ENCODE measurements at regions not wholly inside any gene's neighbourhood (a gene's known extent, or its start where the extent isn't known, plus 50 kb on each side); places are given as distances from the start of the nearest gene placed in this dataset.

DNA sequence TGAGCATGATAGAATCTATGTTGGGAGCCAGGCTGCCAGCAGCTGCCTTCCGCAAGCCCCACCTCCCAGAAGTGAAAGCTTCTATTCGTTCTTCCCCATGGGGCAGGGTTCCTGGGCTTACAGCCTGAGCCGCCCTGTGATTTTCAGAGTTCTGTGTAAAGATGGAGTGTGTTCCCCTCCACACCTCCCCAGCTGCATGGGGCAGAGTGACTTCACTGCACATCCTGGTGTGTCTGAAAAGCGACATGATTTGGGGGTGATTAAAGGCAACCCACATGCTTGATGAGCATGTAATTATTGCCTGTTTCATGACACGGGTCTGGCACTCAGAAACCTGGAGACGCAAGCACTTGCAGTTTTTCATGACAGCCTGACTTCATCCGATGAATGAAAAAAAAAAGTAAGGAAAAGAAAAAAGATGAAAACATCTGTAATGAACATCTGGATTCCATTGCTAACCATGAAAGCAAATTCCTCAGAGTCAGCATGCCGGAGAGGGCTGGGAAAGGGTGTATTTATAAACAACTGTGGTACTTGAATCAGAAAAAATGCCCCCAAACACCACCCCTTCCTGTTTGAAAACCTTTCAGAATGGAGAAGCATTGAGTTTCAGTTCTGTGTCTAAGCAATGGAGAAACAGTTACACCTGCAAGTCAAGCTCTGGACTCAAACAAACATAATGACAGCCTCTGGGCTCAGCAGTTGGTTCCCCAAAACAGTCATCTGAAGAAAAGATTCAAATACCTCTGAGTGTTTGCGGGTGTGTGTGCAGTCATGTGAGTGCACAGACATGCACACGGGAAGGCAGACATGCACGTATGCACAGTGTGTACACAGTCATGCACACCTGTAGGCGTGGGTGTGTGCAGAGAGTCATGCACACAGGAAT, 266.0 kb downstream of the ENGASE start:
- DNase-seq: no peak

DNA sequence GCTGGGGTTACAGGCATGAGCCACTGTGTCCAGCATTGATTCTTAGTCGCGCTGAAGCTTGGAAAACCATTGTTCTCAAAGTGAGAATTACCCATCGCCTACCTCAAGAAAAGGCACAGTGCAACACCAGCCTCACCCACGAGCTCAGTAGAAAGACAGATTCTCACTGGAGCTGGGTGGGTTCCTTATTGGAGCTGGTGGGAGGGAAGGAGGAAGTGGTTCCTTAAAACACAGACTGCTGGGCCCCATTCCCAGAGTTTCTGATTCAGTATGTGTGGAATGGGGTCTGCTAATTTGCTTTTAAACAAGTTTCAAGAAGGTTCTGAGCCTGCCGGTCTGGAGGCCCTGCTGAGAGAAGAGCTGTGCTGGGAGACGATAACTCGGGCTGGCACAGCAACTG, 264.7 kb downstream of the ENGASE start:
- no peak for DNase-seq

DNA sequence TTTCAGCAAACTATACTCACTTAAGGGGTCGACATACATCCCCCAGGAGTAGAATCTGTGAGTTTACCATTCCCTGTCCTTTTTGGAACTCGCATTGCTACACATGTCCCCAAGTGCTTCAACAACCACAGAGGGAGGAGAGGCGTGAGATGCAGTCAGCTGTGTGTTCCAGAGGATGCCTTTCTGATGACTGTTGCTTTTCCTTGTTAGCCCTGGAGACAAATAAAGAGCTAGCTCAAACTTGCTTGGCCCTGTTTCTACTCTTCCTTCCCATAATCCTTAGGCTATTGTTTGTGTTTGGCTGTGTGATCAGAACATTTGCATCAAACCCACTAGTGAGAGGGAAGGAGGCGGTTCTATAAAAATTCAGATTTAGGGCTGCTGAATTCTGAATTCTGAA, 264.0 kb downstream of the ENGASE start:
- DNase-seq: no peak

DNA sequence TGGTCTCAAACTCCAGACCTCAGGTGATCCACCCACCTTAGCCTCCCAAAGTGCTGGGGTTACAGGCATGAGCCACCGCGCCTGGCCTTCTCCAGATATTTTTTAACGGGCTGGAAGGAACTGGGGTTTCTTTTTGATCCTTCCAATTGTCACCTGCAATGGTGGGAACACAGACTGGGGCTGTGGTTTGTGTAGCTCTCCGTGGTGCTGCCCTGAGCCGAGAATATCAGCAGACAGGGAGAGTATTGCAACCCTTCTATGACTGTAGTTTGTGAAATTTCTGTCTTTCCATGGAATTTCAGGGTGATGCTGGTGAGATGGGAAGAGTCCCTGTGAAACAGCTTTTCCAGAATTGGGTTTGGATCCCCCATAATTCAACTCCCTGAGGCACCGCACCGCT, 263.5 kb downstream of the ENGASE start:
- DNase-seq: no peak

DNA sequence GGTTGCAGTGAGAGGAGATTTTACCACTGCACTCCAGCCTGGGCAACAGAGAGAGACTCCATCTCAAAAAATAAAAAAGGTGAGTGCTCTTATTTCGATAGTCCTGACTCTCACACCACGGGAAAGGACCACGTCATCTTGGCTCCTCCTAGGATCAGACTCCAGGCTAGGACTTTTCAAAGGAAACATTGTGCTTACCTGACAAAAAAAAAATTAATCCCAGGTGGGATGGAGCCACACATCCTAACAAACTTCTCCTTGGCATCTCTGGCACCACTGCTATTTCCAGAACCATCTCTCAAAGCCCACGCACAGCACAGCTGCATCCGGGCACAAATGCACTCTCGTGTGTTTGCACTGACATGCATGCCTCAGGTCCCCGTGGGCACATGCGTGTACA, 262.4 kb downstream of the ENGASE start:
- DNase-seq: no peak

DNA sequence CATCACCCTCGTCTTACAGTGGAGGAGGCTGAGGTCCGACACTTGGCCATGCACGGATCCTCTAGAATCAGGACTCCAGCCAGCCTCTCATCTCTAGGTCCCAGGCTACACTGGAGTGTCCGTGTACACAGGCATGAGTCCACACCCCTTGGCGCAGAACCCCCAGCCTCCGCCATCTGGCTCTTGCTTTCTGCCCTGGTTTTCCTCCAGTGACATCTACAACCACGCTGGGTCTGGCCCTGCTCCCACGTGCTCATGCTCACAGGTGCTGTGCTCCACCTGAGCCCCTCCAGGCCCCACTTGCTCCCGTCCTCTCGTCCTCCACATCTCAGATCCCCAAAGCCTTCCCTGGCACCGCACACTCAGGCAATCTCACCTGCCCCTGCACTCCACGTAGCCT, 260.8 kb downstream of the ENGASE start:
- DNase-seq: no peak

DNA sequence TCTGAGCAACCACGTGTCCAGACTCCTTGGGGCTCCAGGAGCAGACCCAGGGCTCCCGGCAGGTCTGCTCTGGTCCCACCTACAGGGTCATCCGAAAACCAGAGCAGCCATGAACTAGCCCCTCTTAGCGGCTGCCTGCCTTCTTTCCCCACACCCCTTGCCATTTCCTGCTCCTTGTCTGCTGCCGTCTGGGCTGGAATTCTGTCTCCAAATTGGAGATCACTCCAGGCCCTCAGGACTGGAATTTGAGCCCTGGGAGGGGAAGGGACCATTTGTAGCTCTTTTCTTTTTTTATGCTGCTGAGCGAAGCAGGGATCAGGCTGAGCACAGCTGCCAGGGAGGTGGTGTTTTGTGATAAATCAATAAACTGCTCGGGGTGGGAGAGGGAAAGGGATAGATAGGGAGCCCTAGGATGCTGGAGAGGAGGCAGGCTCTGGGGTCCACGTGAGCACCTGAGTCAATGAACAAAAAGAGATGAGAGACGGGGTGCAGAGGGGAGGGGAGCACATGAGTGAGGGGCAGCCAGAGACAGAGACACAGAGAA, 257.5 kb downstream of the ENGASE start:
- no peak for DNase-seq

DNA sequence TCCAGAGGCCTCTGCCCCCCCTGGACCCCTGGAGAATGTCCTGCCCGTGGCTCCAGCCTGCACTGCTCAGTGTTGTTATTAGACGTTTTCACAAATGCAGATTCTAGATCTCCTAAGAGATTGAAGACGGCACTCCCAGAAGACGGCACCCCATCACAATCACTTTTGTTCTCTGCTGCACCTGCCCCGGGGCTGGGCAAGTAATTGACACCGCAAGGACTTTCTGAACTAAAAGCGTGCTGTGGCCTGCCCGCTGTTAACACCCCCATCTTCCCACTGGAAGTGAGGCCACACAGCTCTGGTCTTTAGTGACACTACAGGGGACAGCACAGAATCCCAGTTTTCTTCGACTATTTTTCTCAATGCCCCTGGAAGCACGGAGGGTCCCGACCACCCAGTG, 256.9 kb downstream of the ENGASE start:
- no peak for DNase-seq

DNA sequence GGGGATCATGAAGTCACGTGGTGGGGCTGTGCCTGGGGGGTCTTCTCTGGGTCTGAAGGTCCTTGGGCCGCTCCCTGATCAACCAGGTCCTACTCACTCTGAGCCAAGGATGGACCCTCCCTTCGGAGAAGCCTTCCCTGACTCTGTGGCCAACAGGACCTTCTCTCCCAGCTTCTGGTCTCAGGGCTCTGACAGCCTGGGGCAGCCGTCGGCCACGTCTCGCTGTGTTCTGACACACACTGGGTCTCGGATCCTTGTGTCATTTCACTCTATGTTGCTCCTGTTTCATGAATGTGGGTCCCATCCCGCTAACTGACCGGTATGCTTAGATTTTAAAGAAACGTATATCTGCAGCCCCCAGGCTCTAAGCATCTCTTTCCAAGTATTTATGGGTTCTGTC, 256.1 kb downstream of the ENGASE start:
- DNase-seq: no peak

DNA sequence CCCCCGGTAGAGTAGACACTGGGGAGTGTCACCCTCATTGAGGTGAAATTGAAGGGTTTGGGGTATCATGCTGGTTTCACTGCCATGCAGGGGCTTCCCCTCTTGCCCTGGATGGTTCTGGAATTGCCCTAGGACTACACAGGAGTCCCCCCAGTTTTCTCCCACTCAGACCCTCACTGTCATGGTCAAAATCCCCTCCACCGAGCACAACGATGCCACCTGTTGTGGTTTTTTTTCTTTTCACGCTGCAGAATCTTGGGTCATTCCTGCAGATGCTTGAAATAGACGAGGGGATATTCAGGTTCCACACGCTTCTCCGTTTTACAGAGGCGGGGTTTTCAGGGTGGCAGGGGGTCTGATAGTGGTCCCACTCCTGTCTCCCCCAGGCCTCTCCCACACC, 255.6 kb downstream of the ENGASE start:
- no peak for DNase-seq

DNA sequence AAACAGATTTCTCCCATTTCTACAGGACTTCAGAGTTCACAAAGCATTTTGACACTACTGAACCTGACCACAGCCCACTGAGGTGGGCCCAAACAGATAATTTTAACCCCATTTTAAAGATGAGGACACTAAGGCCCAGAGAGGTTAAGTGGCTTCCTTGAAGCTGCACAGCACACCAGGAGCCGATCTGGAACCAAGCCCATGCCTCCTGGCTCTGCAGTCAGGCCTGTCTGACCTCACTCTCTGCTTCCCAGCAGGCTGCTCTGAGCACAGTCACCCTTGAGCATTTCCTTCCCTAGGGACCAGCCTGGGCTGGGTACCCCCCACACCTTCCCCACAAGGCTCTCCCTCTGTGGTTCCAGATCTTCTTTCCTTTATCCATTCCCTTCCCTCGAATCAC, 252.2 kb downstream of the ENGASE start:
- DNase-seq: no peak

DNA sequence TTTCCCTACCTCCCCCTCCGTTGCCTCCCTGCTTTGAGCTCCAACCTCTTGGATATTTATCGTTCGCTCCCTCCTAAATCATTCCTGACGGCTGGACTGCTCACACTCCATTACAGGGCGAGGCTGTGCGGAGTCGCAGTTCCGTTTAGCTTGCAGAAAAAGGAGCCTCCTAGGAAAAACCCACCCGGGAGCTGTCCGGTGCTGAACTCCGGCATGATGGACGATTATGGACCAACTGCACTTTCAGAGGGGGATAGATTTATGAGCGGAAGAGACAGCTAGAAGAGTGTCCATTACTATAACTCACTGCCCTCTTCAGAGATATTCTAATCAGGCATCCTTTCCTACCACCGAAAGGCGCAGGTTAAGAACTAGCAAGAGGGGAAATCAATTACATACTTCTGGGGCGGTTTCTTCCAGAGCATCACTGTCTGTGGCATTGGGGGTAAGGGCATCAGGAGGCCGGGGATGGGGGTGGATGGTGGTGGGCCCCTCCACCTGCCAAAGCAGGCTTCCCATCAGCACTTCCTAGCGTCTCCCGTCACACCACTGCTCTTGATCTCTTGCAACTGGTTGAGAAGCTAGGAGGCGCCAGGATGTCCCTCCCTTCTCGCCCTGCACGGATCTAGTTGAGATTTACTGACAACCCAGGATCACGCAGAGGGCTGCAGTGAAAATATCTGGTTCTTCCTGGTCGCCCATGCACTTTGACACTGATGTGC, 251.2 kb downstream of the ENGASE start:
- no peak for DNase-seq

DNA sequence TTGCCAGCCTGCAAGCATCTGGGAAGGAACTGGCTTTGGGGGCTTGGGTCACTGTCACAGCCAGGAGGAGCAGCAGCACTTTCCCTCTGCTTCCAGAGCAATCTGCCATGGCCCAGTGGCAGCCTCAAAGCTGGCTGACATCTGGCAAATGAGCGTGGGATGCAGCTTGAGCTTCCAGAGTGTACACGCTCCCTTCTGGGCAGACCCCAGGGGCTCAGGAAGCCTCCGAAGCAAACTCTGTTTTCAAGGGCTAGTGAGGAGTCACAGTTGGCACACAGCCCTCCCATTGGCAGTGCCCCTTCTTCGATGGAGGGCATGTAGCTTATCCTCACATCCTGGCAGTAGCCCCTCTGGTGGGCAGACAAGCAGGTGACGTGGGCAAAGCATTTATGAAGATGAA, 249.6 kb downstream of the ENGASE start:
- DNase-seq: no peak

DNA sequence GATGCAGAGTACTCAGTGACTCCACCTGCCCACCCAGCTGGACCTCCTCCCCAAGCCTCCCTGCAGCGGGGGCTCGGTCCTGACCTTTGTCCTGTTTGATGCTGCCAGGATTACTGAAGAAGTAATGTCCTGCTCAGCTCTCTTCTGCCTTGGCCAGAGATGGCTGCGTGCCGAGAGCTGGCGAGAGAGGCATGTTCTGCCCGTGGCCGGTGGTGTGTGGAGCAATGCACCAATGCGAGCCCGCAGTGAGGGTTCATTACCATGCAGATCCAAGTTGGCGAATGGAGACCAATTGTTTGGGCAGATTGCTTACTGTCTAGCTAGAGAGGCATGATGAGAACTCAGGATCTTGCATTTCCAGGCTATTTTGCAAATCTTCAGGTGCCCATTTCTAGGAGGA, 248.9 kb downstream of the ENGASE start:
- no peak for DNase-seq

DNA sequence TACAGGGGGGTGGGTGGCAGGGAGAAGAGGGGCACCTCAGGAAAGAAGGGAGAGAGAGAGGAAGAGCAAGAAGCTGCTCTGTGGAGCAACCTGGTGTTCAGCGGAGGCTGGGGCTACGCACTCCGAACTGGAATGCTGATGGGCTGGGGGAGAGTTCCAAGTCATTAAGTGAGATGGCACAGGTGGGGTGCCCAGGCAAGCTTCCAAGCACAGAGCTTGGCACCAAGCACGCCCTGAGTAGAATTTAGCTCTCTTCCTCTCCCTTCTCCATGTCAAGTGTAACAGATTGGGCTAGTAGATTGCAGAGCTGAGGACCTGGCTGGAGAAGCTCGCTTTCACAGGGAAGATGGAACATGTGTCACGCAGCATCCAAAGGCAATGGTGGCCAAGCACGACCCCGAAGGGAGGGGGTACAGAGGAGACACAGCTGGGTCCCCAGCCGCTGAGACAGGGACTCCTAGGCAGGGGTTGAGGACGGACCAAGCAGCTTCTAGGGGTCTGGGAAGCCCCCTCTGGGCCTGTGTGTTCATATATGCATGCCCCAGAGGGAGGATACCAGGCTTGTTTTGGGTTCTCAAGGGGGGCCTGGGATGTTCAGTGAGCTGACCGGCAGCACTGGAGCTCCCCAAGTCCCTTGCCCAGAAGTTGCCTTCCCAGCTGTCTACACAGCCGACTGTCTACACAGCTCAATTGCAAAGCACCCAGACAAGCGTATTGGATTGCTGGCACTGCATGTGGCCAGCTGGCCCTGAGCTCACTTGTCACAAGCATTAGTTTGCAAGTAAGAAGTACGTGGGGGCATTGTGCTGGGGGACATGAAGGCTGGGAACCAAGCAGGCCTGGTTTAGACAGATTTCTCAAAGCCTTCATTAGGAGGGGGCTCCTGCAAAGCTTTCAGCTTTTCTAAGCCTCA, 247.8 kb downstream of the ENGASE start:
- DNase-seq: no peak

DNA sequence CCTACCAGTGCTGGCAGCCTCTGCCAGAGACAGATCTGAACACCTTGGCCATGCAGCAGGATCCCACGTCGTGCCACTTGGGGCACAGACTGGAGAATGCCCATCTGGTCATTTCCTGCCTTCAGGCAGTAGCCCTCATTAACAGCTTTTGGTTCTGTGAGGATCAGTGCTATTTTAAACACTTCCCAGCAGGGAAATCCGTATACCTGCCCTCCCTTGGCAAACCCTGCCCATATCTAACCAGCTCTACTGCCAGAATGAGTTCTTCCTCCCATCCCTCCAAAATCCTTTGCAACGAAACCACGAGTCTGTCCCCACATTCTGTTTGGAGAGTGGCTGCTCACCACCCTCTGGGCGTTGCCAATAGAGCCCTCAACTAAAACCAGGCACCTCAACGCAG, 245.7 kb downstream of the ENGASE start:
- DNase-seq: no peak

DNA sequence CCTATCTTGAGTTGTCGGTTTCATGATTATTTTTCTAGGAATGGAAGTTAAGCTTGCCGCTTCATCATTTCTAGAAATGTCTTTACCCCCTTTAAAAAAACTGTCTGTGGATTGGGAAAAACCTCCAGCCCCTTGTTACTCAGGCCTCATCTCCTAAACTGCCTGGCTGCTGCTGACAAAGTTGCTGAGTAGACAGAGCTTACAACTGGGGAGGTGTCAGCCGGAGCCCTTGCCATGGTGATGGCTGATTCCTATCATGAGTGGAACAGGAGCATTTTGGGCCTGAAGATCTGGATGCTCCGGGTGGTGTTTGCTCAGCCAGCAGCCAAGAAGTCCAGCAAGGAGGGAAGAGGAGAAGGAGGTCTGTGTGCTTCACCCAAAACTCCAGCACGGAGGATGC, 243.3 kb downstream of the ENGASE start:
- no peak for DNase-seq

DNA sequence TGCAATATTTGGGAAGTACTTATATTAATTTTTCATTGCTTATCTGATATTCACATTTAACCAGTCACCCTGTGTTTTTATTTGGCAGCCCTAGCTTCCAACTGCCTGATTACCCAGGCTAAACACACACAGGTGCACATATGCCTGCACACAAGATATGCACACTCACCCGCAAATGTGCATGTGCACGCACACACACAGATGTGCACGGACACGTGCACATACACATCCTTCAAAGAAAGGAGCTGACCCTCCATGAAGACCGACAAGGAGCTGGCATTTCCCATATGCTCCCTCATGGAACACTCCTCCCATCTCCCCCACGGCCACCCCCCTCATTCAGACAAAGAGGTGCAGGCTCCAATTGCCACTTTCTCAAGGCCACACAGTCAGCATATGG, 242.2 kb downstream of the ENGASE start:
- no peak for DNase-seq

DNA sequence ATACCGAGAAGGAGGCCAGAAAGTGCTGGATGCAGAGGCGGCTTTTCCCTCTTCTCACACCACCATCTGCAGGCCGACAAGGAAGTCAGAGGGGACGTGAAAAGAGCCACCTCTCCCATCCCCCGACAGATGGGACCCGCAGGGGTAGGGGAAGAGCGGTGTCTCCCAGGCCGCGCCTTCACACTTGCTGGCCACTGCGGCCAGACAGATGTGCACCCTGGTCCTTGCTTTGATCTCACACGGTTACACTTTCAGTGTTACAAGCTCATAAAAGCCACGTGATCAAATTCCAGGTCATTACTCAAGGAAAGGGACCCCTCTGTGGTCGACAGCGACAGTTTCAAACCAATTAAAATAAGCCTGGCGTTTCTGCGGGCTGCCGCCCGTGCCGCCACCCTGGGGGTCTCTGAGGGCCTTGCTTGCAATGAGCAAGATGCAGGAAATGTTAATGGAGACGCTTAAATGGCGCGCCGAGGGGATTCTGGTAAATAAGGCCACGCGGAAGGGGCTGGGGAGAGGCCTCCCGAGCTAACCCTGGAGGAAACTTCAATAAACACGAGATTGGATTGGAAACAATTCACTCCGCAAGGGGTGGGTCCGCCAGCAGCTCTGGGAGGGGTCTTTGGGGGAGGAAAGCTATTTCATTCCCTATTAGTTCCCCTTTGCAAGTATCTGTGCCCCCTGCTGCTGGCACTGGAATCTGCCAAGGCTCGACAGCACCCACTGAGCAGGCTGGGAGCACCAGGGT, 240.9 kb downstream of the ENGASE start:
- no peak for DNase-seq

DNA sequence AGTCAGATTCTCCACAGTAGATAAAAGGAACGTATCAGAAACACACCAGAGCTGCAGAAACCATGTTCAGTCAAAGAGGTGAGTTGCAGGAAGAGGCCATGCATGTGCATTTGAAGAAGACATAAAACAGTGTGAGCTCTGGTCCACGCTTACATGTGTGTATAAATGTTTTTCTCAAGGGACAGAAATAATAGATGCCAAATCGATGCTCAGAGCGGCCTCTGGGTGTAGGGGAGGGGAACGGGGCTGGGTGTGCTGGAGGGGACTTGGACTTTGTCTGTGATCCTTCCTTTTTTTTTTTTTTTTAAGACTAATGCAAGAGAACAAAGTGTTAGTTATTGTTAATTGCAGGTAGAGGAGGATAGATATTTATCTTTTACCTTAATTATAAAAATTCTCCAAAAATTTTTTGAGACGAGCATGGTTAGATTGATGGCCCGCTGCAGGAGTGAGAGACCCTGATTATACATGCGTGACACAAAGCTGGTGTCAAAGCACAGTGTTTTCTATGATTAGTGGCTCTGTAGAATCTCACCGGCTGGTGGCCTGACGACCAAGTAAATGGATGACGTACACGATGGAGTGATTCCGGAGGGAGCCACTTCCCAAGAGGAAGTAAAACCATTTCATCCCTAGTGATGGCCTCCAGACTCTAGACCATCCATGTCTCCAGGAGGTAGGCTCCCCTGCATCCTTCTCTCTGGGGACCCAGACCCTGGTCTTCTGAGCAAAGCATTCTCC, 240.2 kb downstream of the ENGASE start:
- no peak for DNase-seq

DNA sequence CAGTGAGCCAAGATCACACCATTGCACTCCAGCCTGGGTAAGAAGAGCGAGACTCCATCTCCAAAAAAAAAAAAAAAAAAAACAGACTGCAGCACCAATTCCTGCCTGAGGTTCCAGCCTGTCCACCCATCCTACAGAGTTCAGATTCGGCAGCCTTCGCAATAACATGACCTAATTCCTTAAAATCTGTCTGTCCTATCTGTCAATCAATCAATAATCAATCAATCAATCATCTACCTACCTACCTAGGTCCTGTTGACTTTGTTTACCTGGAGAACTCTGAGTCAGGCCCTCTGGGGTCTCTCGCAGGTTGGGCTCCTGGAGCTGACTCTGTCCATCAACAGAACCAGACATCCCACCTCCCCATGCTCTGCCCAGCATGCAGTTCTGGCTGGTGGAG, 236.7 kb downstream of the ENGASE start:
- DNase-seq: no peak
